ENCODE measurements at regions not wholly inside any gene's neighbourhood (a gene's known extent, or its start where the extent isn't known, plus 50 kb on each side); places are given as distances from the start of the nearest gene placed in this dataset.

GRCh38 chr2:128391679-128392078, 73.0 kb upstream of the HS6ST1 start:
- Histone ChIP-seq H3K4me3 (ENCODE audit: low read depth in 1 of 3, low read length in 3 of 3) (no peak overlapping the region), H3K9me3 (ENCODE audit: control insufficient read depth in 4 of 4, low read length in 3 of 4) (no peaks in the 10 kb centered on the region), H3K36me3 (ENCODE audit: control insufficient read depth in 4 of 4, insufficient read depth in 3 of 4, low read depth in 1 of 4, low read length in 3 of 4) (no peaks in the 10 kb centered on the region), H3K27me3 (ENCODE audit: control insufficient read depth in 4 of 4, insufficient read depth in 4 of 4, low read length in 3 of 4) (no peaks in the 10 kb centered on the region), H3K9ac (ENCODE audit: low read depth in 1 of 2, low read length in 2 of 2) (no peak overlapping the region), H3K27ac (ENCODE audit: low read depth in 1 of 2, low read length in 2 of 2) (no peak overlapping the region), H3K4me1 (ENCODE audit: control insufficient read depth in 4 of 4, insufficient read depth in 4 of 4, low read length in 3 of 4) (no peaks in the 10 kb centered on the region)
- TF ChIP-seq CTCF (IDR thresholded peaks at IDR 0.05; ENCODE audit: low read depth, low read length, missing input control): no peak
- no peak for DNase-seq (ENCODE audit: low spot score)
- WGBS: 90% methylated on average over 3 of the region's 3 CpGs

GRCh38 chr2:128392207-128392606, 73.5 kb upstream of the HS6ST1 start:
- WGBS: 91% methylated on average over 3 of the region's 3 CpGs
- TF ChIP-seq RXRA (IDR thresholded peaks at IDR 0.05): no peak

GRCh38 chr2:128394007-128394730, 75.5 kb upstream of the HS6ST1 start:
- Histone ChIP-seq H3K9ac (ENCODE audit: low read depth in 1 of 2, low read length in 2 of 2) (no peak overlapping the region), H3K4me1 (ENCODE audit: control insufficient read depth in 4 of 4, insufficient read depth in 4 of 4, low read length in 3 of 4) (no peaks in the 10 kb centered on the region), H3K27me3 (ENCODE audit: control insufficient read depth in 4 of 4, insufficient read depth in 4 of 4, low read length in 3 of 4) (no peaks in the 10 kb centered on the region), H3K4me3 (ENCODE audit: low read depth in 1 of 3, low read length in 3 of 3) (no peak overlapping the region), H3K27ac (ENCODE audit: low read depth in 1 of 2, low read length in 2 of 2) (no peak overlapping the region), H3K9me3 (ENCODE audit: control insufficient read depth in 4 of 4, low read length in 3 of 4) (no peaks in the 10 kb centered on the region), H3K36me3 (ENCODE audit: control insufficient read depth in 4 of 4, insufficient read depth in 3 of 4, low read depth in 1 of 4, low read length in 3 of 4) (no peaks in the 10 kb centered on the region)
- 85% methylated on average over 11 of the region's 11 CpGs for WGBS
- DNase-seq (ENCODE audit: low spot score): no peak
- TF ChIP-seq FOXA1 (IDR thresholded peaks at IDR 0.05) (no peak), RXRA (IDR thresholded peaks at IDR 0.05) (no peak), EGR1 (IDR thresholded peaks at IDR 0.05; ENCODE audit: low read depth in 2 of 2) (no peak), CTCF (IDR thresholded peaks at IDR 0.05; ENCODE audit: low read depth, low read length, missing input control) (no peak), YY1 (IDR thresholded peaks at IDR 0.05) (no peak), REST (IDR thresholded peaks at IDR 0.05) (no peak), HNF4G (IDR thresholded peaks at IDR 0.05) (no peak), MAX (IDR thresholded peaks at IDR 0.05) (no peak), ATF3 (IDR thresholded peaks at IDR 0.05) (no peak), RAD21 (IDR thresholded peaks at IDR 0.05) (no peak), HNF4A (conservative IDR thresholded peaks at IDR 0.05) (no peak), NR2F2 (IDR thresholded peaks at IDR 0.05) (no peak), SP1 (IDR thresholded peaks at IDR 0.05) (no peak), ZBTB33 (IDR thresholded peaks at IDR 0.05) (no peak), JUND (IDR thresholded peaks at IDR 0.05) (no peak), FOXA2 (IDR thresholded peaks at IDR 0.05) (no peak), GABPA (IDR thresholded peaks at IDR 0.05 in 1 of 2, conservative IDR thresholded peaks at IDR 0.05 in 1 of 2) (no peak), TAF1 (conservative IDR thresholded peaks at IDR 0.05) (no peak)

More at GRCh38 chr2:128392207-128392606, 73.5 kb upstream of the HS6ST1 start:
- Histone ChIP-seq H3K4me3 (ENCODE audit: low read depth in 1 of 3, low read length in 3 of 3) (no peak overlapping the region), H3K27me3 (ENCODE audit: control insufficient read depth in 4 of 4, insufficient read depth in 4 of 4, low read length in 3 of 4) (no peaks in the 10 kb centered on the region), H3K4me1 (ENCODE audit: control insufficient read depth in 4 of 4, insufficient read depth in 4 of 4, low read length in 3 of 4) (no peaks in the 10 kb centered on the region), H3K27ac (ENCODE audit: low read depth in 1 of 2, low read length in 2 of 2) (no peak overlapping the region), H3K36me3 (ENCODE audit: control insufficient read depth in 4 of 4, insufficient read depth in 3 of 4, low read depth in 1 of 4, low read length in 3 of 4) (no peaks in the 10 kb centered on the region), H3K9me3 (ENCODE audit: control insufficient read depth in 4 of 4, low read length in 3 of 4) (no peaks in the 10 kb centered on the region), H3K9ac (ENCODE audit: low read depth in 1 of 2, low read length in 2 of 2) (no peak overlapping the region)
- DNase-seq (ENCODE audit: low spot score): no peak

Data from liver (tissue), 8 donors.